Natural killer cell treated with Interleukin-12 subunit alpha and Interleukin-12 subunit beta and Interleukin-15 and Interleukin-18, amount 100 ng/mL, for 72 hours (primary cell): ENCODE measurements at regions not wholly inside any gene's neighbourhood (a gene's known extent, or its start where the extent isn't known, plus 50 kb on each side); places are given as distances from the start of the nearest gene placed in this dataset.

Experiments
- ATAC-seq, 2 donors: fragments of 150-1000 bp; cut with Tn5 transposase in 1 of 2; sonication (Bioruptor Pico), chemical (Tn5 transposase) in 1 of 2; 2 replicates each; pipeline ENCODE4 v1.10.0; 2021
- DNase-seq: peaks from one replicate; pipeline ENCODE4 v3.0.0; 2022; ENCODE audit warnings: low spot score
- H3K27ac Mint-ChIP-seq, 2 donors: 1 replicate in 1 of 2; 2 replicates in 1 of 2; pipeline ENCODE4 v1.8.0; 2022; ENCODE audit warnings: mixed read lengths in 2 of 2, mild to moderate bottlenecking in 1 of 2, moderate library complexity in 1 of 2
- H3K27me3 Mint-ChIP-seq, 2 donors: 1 replicate in 1 of 2; 2 replicates in 1 of 2; pipeline ENCODE4 v1.8.0; 2022; ENCODE audit warnings: mixed read lengths in 2 of 2
- H3K36me3 Mint-ChIP-seq: one replicate; pipeline ENCODE4 v1.8.0; 2022; ENCODE audit warnings: mixed read lengths
- H3K4me1 Mint-ChIP-seq, 2 donors: 1 replicate in 1 of 2; 2 replicates in 1 of 2; pipeline ENCODE4 v1.8.0; 2022; ENCODE audit warnings: low read depth in 2 of 2, mixed read lengths in 2 of 2, mild to moderate bottlenecking in 1 of 2
- H3K4me3 Mint-ChIP-seq: one replicate; pipeline ENCODE4 v1.8.0; 2022; ENCODE audit warnings: mixed read lengths
- H3K9me3 Mint-ChIP-seq: 2 replicates; pipeline ENCODE4 v1.8.0; 2022; ENCODE audit warnings: mixed read lengths

DNA sequence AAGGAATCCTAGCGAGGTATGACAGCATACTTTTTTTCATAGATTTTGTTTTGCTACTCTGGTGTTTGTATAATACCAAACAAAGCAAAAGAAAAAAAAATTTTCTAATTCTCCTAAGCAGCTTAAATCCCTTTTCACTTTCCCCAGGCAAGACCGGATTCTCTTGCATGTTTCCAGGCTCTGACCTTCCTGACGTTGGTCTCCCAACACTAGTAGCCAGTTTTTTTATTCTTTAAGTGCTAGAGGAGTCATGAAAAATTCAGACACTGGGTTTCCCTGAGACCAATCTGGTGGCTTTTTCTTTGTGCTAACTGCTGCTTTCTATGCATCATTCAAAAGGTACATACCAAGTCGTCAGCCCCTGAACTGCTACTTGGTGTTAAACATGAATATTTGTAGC, 111.4 kb downstream of the ZNF326 start:
- no peak for DNase-seq

DNA sequence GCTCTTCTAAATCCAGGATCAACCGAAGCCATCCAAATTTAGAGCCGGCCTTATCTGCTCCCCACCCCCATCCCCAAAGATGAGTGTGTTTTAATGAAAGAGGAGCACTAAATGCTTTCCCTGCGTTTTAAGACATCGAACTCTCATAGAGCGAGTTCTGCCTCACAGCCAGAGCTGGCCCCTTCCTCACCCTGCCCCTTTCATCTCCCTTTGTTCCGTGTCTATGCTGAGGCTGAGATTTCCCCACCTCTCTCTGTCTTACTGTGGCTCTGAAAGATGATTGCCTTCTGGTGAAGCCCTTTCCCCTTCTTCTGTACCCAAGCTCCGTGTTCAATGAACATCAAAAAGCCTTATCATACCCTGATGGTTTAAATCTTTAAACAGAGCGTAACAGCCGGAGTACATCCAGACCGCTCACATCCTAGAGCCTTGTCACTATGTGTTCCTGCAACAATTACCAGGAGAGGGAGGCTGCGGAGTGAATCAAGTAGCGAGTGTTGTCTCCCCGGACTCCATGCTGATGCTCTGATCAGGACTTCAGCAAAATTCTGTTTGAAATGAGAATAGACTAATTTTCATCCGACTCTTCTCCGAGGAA, 110.1 kb downstream of the ZNF326 start:
- DNase-seq (no peak), ATAC-seq (no peak)
- H3K27me3 Mint-ChIP-seq, result peaks cover 22% of the 10 kb centered on the region in 2 donors
- no peaks in the 10 kb centered on the region for H3K4me1 Mint-ChIP-seq
- no peak overlapping the region for H3K27ac Mint-ChIP-seq
- H3K4me3 Mint-ChIP-seq, result no peak overlapping the region
- H3K9me3 Mint-ChIP-seq, result no peaks in the 10 kb centered on the region
- no peaks in the 10 kb centered on the region for H3K36me3 Mint-ChIP-seq

More for the DNA sequence above, 111.4 kb downstream of the ZNF326 start:
- Mint-ChIP-seq H3K4me3 (no peak overlapping the region), H3K27me3 (peaks cover 22 to 23% of the 10 kb centered on the region in 2 donors), H3K9me3 (no peaks in the 10 kb centered on the region), H3K4me1 (no peaks in the 10 kb centered on the region), H3K27ac (no peak overlapping the region), H3K36me3 (no peaks in the 10 kb centered on the region)
- no peak for ATAC-seq

DNA sequence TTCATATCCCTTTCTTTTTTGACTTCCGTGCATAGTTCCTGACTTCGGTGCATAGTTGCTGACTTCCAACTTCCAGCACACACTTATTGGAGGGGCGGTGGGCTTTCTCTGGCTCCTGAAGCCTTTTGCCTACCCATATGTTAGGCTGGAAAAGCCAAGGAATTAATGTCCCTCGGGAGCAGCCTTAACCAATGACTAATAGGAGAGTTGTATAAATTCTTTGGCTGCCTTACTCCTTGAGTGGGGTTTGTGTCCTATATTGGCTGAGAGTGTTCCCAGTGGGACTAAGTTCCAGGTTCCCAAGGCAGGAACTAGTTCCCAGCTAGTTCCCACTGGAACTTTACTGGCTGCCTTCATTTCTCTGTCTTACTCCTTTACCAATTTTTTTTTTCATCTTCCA, 105.7 kb downstream of the ZNF326 start:
- Mint-ChIP-seq H3K4me1 (no peaks in the 10 kb centered on the region), H3K27me3 (peaks cover 6 to 7% of the 10 kb centered on the region in 2 donors), H3K27ac (no peak overlapping the region), H3K9me3 (no peaks in the 10 kb centered on the region), H3K4me3 (no peak overlapping the region), H3K36me3 (no peaks in the 10 kb centered on the region)
- no peak for DNase-seq
- peak in 1 of 2 donors; percentile 28 for ATAC-seq

DNA sequence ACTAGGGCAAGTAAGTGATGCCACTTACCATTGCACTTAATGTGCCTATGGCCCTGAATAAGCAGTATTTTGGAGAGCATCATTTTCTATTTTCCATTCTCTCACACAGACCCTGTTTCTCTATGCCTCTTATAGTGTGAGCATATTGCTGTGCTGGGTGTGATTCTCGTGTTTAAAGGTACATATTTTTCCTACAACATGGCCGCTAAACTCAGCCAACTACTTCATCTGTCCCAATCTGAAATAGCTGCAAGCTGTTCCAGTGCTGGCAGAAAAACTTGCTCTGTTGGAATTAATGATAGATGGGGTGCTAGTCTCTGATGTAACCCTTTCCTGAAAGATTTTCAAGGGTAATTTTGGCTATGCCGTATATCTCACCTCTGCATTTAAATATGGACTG, 97.5 kb downstream of the ZNF326 start:
- no peak overlapping the region for H3K27ac Mint-ChIP-seq
- no peaks in the 10 kb centered on the region for H3K4me1 Mint-ChIP-seq
- H3K9me3 Mint-ChIP-seq, result no peaks in the 10 kb centered on the region
- no peak overlapping the region for H3K4me3 Mint-ChIP-seq
- no peak for ATAC-seq
- no peak for DNase-seq
- peaks cover 21 to 46% of the 10 kb centered on the region in 2 donors for H3K27me3 Mint-ChIP-seq
- H3K36me3 Mint-ChIP-seq, result no peaks in the 10 kb centered on the region
